Heart right ventricle (tissue), 16 donors: ENCODE measurements at regions not wholly inside any gene's neighbourhood (a gene's known extent, or its start where the extent isn't known, plus 50 kb on each side); places are given as distances from the start of the nearest gene placed in this dataset.
"Not testable (repeated sequence)": the region's sequence is repeated elsewhere in the genome, so short reads cannot be mapped to it uniquely, and the experiment has no call there.

Experiments used
- ATAC-seq, 8 donors: fragments of 200-7000 bp; cut with Tn5 transposase; one replicate each; pipeline ENCODE4 v1.9.1; 2020; ENCODE audit warnings: mild to moderate bottlenecking in 8 of 8, moderate library complexity in 8 of 8, moderate number of reproducible peaks in 1 of 8
- DNase-seq, 2 donors: peaks; one replicate each; pipeline ENCODE4 v3.0.0-alpha.2; 2020
- H3K27ac ChIP-seq, 10 donors: fragments of 200-600 bp; sonication (generic) in 2 of 10; one replicate each; pipeline versions ENCODE4 v1.5.0 to v1.8.0; 2020 to 2022; ENCODE audit warnings: mild to moderate bottlenecking in 3 of 10
- H3K27me3 ChIP-seq, 7 donors: fragments of 200-600 bp; one replicate each; pipeline ENCODE4 v1.8.0; 2021 to 2022; ENCODE audit warnings: mild to moderate bottlenecking in 2 of 7
- H3K36me3 ChIP-seq, 9 donors: fragments of 200-600 bp; sonication (generic) in 1 of 9; one replicate each; pipeline versions ENCODE4 v1.5.0 to v1.8.0; 2020 to 2022; ENCODE audit warnings: mild to moderate bottlenecking in 2 of 9
- H3K4me1 ChIP-seq, 9 donors: fragments of 200-600 bp; sonication (generic) in 1 of 9; one replicate each; pipeline versions ENCODE4 v1.5.0 to v1.8.0; 2020 to 2022; ENCODE audit warnings: mild to moderate bottlenecking in 4 of 9
- H3K4me3 ChIP-seq, 10 donors: fragments of 200-600 bp; sonication (generic) in 2 of 10; one replicate each; pipeline versions ENCODE4 v1.5.0 to v1.8.0; 2020 to 2022; ENCODE audit warnings: mild to moderate bottlenecking in 7 of 10, moderate library complexity in 2 of 10
- H3K9me3 ChIP-seq, 11 donors: fragments of 200-600 bp in 10 of 11; sonication (generic) in 2 of 11; one replicate each; pipeline versions ENCODE4 v1.5.0 to v1.8.0; 2013 to 2022; ENCODE audit warnings: mild to moderate bottlenecking in 2 of 11, control low read depth in 1 of 11, moderate library complexity in 1 of 11
- WGBS, 2 donors: extraction: QIAGEN DNeasy Blood & Tissue Kit; methylation state at CpG; one replicate each; pipeline ENCODE4 v1.1.7; 2013; ENCODE audit warnings: inconsistent platforms in 1 of 2; 5-methylcytosine and 5-hydroxymethylcytosine counted together
- intact Hi-C, 10 donors: fragments of 100-400 bp; cut with DNase I; formaldehyde crosslinking; loops; one replicate each; pipeline versions ENCODE4 v1.11.1 to v1.14.2; 2022
- TF ChIP-seq, protein P1 (sequence below), 9 donors: fragments of 200-600 bp; sonication (generic) in 2 of 9; IDR thresholded peaks; one replicate each; pipeline versions ENCODE4 v1.5.0 to v1.8.0; 2021 to 2022; ENCODE audit warnings: antibody characterized with exemption in 9 of 9, mild to moderate bottlenecking in 5 of 9, moderate library complexity in 1 of 9
- donor health status: Arrhythmogenic right ventricular cardiomyopathy.
- donor health status: ischemic (EF 13 %, LVEDD 7.1; RV severe dilation, severe dysfunction).
- donor health status: healthy with polysubstance abuse.
- donor health status: DM: no; HTN: yes; CAD: no.
- donor health status: DM: no; HTN: no; CAD: no.
- donor health status: ischemic (EF 25% LVEDD 6.9; RV normal size, moderate dysfunction).
- donor health status: ischemic (EF 25% LVEDD 5.7; RV mildly dilated, moderate dysfunction).
- donor health status: healthy.
- donor health status: DM: yes; HTN: yes; CAD: no.
- donor health status: Ischemic cardiomyopathy.
- donor health status: ischemic (EF 35%, LVEDD 5.7; RV mildly dilated, moderate dysfunction).
- donor health status: nonischemic (EF 11% LVEDD 7.7; RV severe dilation, severe dysfunction).
- donor health status: DM: yes; HTN: yes; CAD: no.
- donor health status: PGD.
- donor health status: ischemic (EF 29% LVEDD 5.4; RV normal size, mild dysfunction).
- donor health status: nonischemic (EF 23%, LVEDD 6.1; RV moderate dilation, normal function).

DNA sequence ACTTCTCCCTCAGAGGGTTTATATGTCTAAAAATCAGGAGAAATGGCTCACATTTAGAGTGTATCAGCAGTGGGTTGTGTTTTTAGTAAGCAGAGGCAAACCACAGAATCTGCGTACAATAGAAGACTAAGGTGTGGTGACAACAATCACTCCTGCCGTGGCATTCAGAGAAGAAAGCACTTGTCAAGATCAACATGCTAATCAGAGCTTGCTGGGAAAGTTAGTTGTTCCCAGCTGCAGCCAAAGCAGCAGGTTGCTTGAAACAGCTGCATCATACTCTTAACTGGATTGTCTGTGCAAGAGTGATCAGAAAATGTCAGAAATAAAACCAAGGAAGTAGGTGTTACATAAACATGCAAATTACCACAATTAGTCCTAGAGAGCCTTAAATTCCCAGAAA lies 616.4 kb downstream of the CDH8 start:
- TF ChIP-seq, protein P1, sequence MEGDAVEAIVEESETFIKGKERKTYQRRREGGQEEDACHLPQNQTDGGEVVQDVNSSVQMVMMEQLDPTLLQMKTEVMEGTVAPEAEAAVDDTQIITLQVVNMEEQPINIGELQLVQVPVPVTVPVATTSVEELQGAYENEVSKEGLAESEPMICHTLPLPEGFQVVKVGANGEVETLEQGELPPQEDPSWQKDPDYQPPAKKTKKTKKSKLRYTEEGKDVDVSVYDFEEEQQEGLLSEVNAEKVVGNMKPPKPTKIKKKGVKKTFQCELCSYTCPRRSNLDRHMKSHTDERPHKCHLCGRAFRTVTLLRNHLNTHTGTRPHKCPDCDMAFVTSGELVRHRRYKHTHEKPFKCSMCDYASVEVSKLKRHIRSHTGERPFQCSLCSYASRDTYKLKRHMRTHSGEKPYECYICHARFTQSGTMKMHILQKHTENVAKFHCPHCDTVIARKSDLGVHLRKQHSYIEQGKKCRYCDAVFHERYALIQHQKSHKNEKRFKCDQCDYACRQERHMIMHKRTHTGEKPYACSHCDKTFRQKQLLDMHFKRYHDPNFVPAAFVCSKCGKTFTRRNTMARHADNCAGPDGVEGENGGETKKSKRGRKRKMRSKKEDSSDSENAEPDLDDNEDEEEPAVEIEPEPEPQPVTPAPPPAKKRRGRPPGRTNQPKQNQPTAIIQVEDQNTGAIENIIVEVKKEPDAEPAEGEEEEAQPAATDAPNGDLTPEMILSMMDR (IDR thresholded peaks at IDR 0.05): no peak
- Histone ChIP-seq H3K4me3 (no peak overlapping the region), H3K9me3 (no peaks in the 10 kb centered on the region), H3K36me3 (no peaks in the 10 kb centered on the region), H3K27ac (no peak overlapping the region), H3K27me3 (no peaks in the 10 kb centered on the region), H3K4me1 (no peaks in the 10 kb centered on the region)
- ATAC-seq (no peak), DNase-seq (no peak)
- intact Hi-C loops: loop anchor here in 1 of 10 donors (10.0 kb wide), 1 partner anchor 1165 kb away; no protein-coding TSS in a partner anchor
- WGBS, 2 donors: 52 to 55% methylated on average over 2 of the region's 2 CpGs

DNA sequence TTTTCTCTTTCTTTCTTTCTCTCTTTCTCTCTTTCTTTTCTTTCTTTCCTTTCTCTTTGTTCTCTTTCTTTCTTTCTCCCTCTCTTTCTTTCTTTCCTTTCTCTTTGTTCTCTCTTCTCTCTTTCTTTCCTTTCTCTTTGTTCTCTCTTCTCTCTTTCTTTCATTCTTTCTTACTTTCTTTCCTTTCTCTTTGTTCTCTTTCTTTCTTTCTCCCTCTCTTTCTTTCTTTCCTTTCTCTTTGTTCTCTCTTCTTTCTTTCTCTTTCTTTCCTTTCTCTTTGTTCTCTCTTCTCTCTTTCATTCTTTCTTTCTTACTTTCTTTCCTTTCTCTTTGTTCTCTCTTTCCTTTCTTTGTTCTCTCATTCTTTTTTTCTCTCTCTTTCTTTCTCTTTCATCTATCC lies 617.4 kb downstream of the CDH8 start:
- not testable (repeated sequence) for H3K27ac ChIP-seq, H3K36me3 ChIP-seq, H3K4me3 ChIP-seq, H3K27me3 ChIP-seq, DNase-seq, ATAC-seq, H3K9me3 ChIP-seq, H3K4me1 ChIP-seq
- intact Hi-C loops: loop anchor here in 1 of 10 donors (10.0 kb wide), 1 partner anchor 1166 kb away; no protein-coding TSS in a partner anchor

DNA sequence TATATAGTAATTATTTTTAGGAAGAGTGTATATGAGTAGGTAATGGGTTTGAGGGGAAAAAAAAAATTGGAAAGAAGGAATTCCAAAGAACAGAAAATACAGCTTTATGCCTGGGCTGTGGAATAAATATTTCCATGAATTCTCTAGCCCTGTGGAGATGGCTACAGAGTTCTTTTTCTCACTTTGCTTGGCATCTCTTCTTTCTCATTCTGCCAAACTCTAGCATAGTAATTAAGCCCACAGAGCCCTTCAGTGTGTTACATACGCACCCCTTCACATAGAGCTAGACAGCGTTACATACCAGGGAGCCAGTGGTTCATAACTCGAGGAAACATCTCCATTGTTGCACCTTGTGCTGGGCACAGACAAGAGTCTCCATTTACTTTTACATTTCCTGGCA lies 621.1 kb downstream of the CDH8 start:
- TF ChIP-seq, protein P1 (IDR thresholded peaks at IDR 0.05): no peak
- Histone ChIP-seq H3K4me1 (no peaks in the 10 kb centered on the region), H3K36me3 (no peaks in the 10 kb centered on the region), H3K27me3 (no peaks in the 10 kb centered on the region), H3K9me3 (no peaks in the 10 kb centered on the region), H3K4me3 (no peak overlapping the region), H3K27ac (no peak overlapping the region)
- no peak for DNase-seq
- intact Hi-C loops: loop anchor here in 1 of 10 donors (10.0 kb wide), 1 partner anchor 1170 kb away; no protein-coding TSS in a partner anchor
- ATAC-seq: no peak
- 78 to 85% methylated on average over 3 of the region's 3 CpGs for WGBS, 2 donors

DNA sequence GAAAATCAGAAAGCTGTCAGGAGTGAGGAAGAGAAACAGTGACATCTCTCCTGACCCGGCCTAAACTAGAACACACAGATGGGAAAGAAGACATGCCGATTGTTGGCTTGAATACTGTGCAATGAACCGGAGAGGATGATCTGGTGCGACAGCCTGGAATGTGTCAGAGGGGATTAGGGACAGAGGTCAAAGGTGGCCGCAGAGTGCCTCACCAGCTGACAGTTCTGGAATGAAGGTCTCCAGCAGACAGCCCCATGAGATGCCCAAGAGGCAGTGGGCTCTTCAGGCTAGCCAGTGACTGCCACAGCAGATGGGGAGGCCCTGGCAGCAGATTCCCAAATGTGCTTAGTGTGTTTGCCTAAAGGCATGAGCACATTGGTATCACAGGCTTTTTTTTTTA lies 623.2 kb downstream of the CDH8 start:
- Histone ChIP-seq H3K9me3 (no peaks in the 10 kb centered on the region), H3K4me1 (no peaks in the 10 kb centered on the region), H3K4me3 (no peak overlapping the region), H3K27me3 (no peaks in the 10 kb centered on the region), H3K36me3 (no peaks in the 10 kb centered on the region), H3K27ac (no peak overlapping the region)
- TF ChIP-seq, protein P1 (IDR thresholded peaks at IDR 0.05): no peak
- ATAC-seq (no peak), DNase-seq (no peak)
- WGBS, 2 donors: 47 to 51% methylated on average over 5 of the region's 5 CpGs
- intact Hi-C loops: loop anchor here in 1 of 10 donors (10.0 kb wide), 1 partner anchor 1172 kb away; no protein-coding TSS in a partner anchor

DNA sequence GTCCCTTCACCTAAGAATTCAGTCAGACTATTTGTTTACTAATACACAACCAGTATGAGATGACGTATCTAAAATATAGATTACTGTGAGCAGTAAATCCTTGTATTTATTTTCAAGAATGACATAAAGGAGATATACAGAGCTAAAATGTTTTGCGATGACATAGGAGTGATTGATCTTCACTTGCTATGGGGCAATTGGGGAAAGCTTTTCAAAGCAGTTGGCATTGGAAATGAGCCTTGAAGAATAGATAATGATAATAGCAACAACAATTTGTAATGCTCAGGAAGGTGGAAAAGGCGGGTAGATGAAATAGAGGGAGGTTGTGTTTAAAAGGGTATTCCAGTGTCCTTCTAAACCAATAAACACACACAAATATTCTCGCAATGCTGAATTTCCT lies 623.7 kb downstream of the CDH8 start:
- ATAC-seq (no peak), DNase-seq (no peak)
- no peaks in the 10 kb centered on the region for H3K4me1 ChIP-seq
- TF ChIP-seq, protein P1 (IDR thresholded peaks at IDR 0.05): no peak
- H3K27me3 ChIP-seq: no peaks in the 10 kb centered on the region
- no peaks in the 10 kb centered on the region for H3K36me3 ChIP-seq
- intact Hi-C loops: loop anchor here in 1 of 10 donors (10.0 kb wide), 1 partner anchor 1172 kb away; no protein-coding TSS in a partner anchor
- no peak overlapping the region for H3K27ac ChIP-seq
- WGBS, 2 donors: 84 to 91% methylated on average over 4 of the region's 4 CpGs
- H3K9me3 ChIP-seq: no peaks in the 10 kb centered on the region
- H3K4me3 ChIP-seq: no peak overlapping the region
